ENCODE measurements at regions not wholly inside any gene's neighbourhood (a gene's known extent, or its start where the extent isn't known, plus 50 kb on each side); places are given as distances from the start of the nearest gene placed in this dataset.

DNA sequence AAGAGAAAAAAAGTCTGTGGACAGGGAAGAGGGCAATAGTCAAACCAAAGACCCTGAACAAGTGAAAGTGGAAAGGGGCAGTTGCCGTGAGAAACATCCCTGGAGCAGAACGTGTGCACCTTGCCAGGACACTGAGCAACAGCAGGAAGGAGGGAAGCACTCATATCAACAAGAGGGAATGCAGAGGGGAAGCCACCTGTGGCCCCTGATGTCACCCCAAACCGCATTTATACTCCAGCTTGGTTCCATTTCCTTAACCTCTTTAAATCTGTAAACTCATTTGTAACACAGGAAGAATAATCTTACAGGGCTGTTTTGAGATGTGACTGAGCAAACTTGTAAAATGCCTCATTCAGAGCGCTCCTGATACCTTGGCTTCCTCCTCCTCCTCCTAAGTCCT, 698.8 kb downstream of the DIAPH3 start:
- TF ChIP-seq POLR2AphosphoS5 (IDR thresholded peaks at IDR 0.05; ENCODE audit: low read depth, low read length) (no peak), POLR2A (IDR thresholded peaks at IDR 0.05; ENCODE audit: low read depth, low read length) (no peak), TAF1 (IDR thresholded peaks at IDR 0.05; ENCODE audit: borderline replicate concordance, low read depth, low read length) (no peak)

All from GM12892 (cell line).